Tibial artery (tissue), 4 donors: ENCODE measurements at regions not wholly inside any gene's neighbourhood (a gene's known extent, or its start where the extent isn't known, plus 50 kb on each side); places are given as distances from the start of the nearest gene placed in this dataset.

Experiments used
- DNase-seq, 2 donors: peaks; one replicate each; pipeline ENCODE4 v3.0.0-alpha.2; 2019
- H3K27ac ChIP-seq, 2 donors: fragments of 200-600 bp; sonication (generic) in 1 of 2; 1 replicate in 1 of 2; 2 replicates in 1 of 2; pipeline ENCODE4 v1.5.1; 2018 to 2019; ENCODE audit warnings: mild to moderate bottlenecking in 1 of 2
- H3K27me3 ChIP-seq, 2 donors: fragments of 200-600 bp; sonication (generic) in 1 of 2; one replicate each; pipeline versions ENCODE4 v1.5.1 to v1.6.0; 2016 to 2019
- H3K36me3 ChIP-seq, 3 donors: fragments of 200-600 bp; sonication (generic) in 2 of 3; one replicate each; pipeline ENCODE4 v1.5.1; 2016 to 2019; ENCODE audit warnings: mild to moderate bottlenecking in 2 of 3
- H3K4me1 ChIP-seq, 4 donors: fragments of 200-600 bp; sonication (generic) in 2 of 4; 1 replicate in 3 of 4; 2 replicates in 1 of 4; pipeline ENCODE4 v1.5.1; 2016 to 2019
- H3K4me3 ChIP-seq, 2 donors: fragments of 200-600 bp; sonication (generic) in 1 of 2; 1 replicate in 1 of 2; 2 replicates in 1 of 2; pipeline ENCODE4 v1.5.1; 2018 to 2019; ENCODE audit warnings: mild to moderate bottlenecking in 2 of 2
- H3K9me3 ChIP-seq, 3 donors: fragments of 200-600 bp; sonication (generic) in 1 of 3; one replicate each; pipeline ENCODE4 v1.5.1; 2016 to 2019
- intact Hi-C: fragments of 100-400 bp; cut with DNase I; formaldehyde crosslinking; loops from one replicate; pipeline ENCODE4 v1.15.0; 2023; ENCODE audit warnings: low total_unique reads
- TF ChIP-seq, protein P1 (sequence below), 2 experiments: fragments of 200-600 bp in 1 of 2; fragments of 450-650 bp in 1 of 2; IDR thresholded peaks; one replicate each; pipeline ENCODE4 v1.5.1; 2017 to 2019; ENCODE audit warnings: antibody characterized with exemption in 2 of 2, mild to moderate bottlenecking in 1 of 2, moderate library complexity in 1 of 2

- no peak for DNase-seq
- Histone ChIP-seq H3K27me3 (peaks cover 0 to 2% of the 10 kb centered on the region in 2 donors), H3K4me1 (no peaks in the 10 kb centered on the region), H3K9me3 (no peaks in the 10 kb centered on the region), H3K27ac (no peak overlapping the region), H3K36me3 (no peaks in the 10 kb centered on the region), H3K4me3 (no peak overlapping the region)
- intact Hi-C loops: no loop called here
- TF ChIP-seq, protein P1, sequence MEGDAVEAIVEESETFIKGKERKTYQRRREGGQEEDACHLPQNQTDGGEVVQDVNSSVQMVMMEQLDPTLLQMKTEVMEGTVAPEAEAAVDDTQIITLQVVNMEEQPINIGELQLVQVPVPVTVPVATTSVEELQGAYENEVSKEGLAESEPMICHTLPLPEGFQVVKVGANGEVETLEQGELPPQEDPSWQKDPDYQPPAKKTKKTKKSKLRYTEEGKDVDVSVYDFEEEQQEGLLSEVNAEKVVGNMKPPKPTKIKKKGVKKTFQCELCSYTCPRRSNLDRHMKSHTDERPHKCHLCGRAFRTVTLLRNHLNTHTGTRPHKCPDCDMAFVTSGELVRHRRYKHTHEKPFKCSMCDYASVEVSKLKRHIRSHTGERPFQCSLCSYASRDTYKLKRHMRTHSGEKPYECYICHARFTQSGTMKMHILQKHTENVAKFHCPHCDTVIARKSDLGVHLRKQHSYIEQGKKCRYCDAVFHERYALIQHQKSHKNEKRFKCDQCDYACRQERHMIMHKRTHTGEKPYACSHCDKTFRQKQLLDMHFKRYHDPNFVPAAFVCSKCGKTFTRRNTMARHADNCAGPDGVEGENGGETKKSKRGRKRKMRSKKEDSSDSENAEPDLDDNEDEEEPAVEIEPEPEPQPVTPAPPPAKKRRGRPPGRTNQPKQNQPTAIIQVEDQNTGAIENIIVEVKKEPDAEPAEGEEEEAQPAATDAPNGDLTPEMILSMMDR (IDR thresholded peaks at IDR 0.05): no peak
These were observed 57.1 kb downstream of the GRIN2B start for GRCh38 chr12:13924286-13924685.

- no peak overlapping the region for H3K27ac ChIP-seq
- no peaks in the 10 kb centered on the region for H3K9me3 ChIP-seq
- TF ChIP-seq, protein P1 (IDR thresholded peaks at IDR 0.05): no peak
- H3K4me3 ChIP-seq: no peak overlapping the region
- H3K36me3 ChIP-seq: no peaks in the 10 kb centered on the region
- H3K4me1 ChIP-seq: no peaks in the 10 kb centered on the region
- DNase-seq: no peak
- intact Hi-C loops: no loop called here
- no peaks in the 10 kb centered on the region for H3K27me3 ChIP-seq
These were observed 62.5 kb downstream of the GRIN2B start for GRCh38 chr12:13918897-13919296.

DNA sequence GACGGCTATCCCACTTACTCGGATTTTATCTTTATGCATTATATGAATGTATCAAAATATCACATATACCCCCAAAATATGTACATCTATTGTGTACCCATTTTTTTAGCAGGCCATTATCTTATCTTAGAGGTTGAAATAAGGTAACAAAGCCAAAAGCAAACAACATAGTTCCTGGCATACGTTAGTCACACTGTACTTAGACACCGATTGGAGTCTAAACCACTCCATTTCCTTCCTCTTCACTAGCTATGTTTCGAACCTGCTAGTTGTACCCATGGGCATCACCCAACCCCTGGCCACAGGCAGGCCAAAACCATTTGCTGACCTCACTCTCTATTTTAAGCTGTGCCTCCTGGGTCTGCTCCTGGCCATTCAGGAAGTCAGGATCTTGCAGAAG lies 66.3 kb downstream of the GRIN2B start:
- no peak overlapping the region for H3K27ac ChIP-seq
- no peaks in the 10 kb centered on the region for H3K9me3 ChIP-seq
- H3K4me1 ChIP-seq: no peaks in the 10 kb centered on the region
- TF ChIP-seq, protein P1 (IDR thresholded peaks at IDR 0.05): no peak
- H3K36me3 ChIP-seq: no peaks in the 10 kb centered on the region
- no peaks in the 10 kb centered on the region for H3K27me3 ChIP-seq
- intact Hi-C loops: no loop called here
- no peak overlapping the region for H3K4me3 ChIP-seq
- no peak for DNase-seq

- H3K27ac ChIP-seq: no peak overlapping the region
- no peaks in the 10 kb centered on the region for H3K36me3 ChIP-seq
- H3K4me1 ChIP-seq: no peaks in the 10 kb centered on the region
- no peak for DNase-seq
- TF ChIP-seq, protein P1 (IDR thresholded peaks at IDR 0.05): no peak
- no peaks in the 10 kb centered on the region for H3K9me3 ChIP-seq
- H3K4me3 ChIP-seq: no peak overlapping the region
- H3K27me3 ChIP-seq: no peaks in the 10 kb centered on the region
- intact Hi-C loops: no loop called here
These were observed 68.0 kb downstream of the GRIN2B start for GRCh38 chr12:13913371-13913770.

- TF ChIP-seq, protein P1 (IDR thresholded peaks at IDR 0.05): no peak
- H3K4me3 ChIP-seq: no peak overlapping the region
- no peaks in the 10 kb centered on the region for H3K9me3 ChIP-seq
- no peak for DNase-seq
- H3K36me3 ChIP-seq: no peaks in the 10 kb centered on the region
- no peak overlapping the region for H3K27ac ChIP-seq
- H3K4me1 ChIP-seq: no peaks in the 10 kb centered on the region
- H3K27me3 ChIP-seq: no peaks in the 10 kb centered on the region
- intact Hi-C loops: no loop called here
These were observed 69.4 kb downstream of the GRIN2B start for GRCh38 chr12:13911756-13912554.
